ENCODE measurements at regions not wholly inside any gene's neighbourhood (a gene's known extent, or its start where the extent isn't known, plus 50 kb on each side); places are given as distances from the start of the nearest gene placed in this dataset.

DNA sequence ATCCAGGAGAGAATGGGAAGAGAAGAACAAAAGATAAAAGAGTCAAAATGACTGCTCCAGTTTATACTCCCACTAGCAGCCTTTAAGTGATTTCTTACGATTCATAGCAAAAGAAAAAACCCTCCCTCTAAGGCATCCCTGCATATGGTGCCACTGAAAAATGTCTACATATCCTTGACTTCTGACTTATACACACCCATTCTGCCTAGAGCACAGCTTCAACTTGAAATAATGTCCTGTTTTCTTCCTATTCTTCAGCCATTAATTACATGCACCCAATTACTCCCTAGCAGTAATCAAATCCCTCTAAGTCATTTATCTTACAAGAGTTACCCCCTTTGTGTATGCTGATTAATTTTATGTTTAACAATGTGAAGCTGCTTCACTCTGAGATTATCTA is 393.5 kb downstream of the HTR7 start:
- TF ChIP-seq POLR2AphosphoS5 (IDR thresholded peaks at IDR 0.05; ENCODE audit: borderline replicate concordance, low read depth, low read length) (no peak), EZH2 (IDR thresholded peaks at IDR 0.05) (no peak), FOXP2 (optimal IDR thresholded peaks at IDR 0.05; ENCODE audit: control extremely low read depth, extremely low read length, insufficient read depth) (no peak)
